Vagina (tissue), 2 donors: ENCODE measurements at regions not wholly inside any gene's neighbourhood (a gene's known extent, or its start where the extent isn't known, plus 50 kb on each side); places are given as distances from the start of the nearest gene placed in this dataset.

Experiments used
- DNase-seq, 2 donors: peaks; one replicate each; pipeline ENCODE4 v3.0.0-alpha.2; 2017; ENCODE audit errors: extremely low spot score in 2 of 2
- H3K27ac ChIP-seq: fragments of 200-600 bp; sonication (generic); one replicate; pipeline ENCODE4 v1.5.1; 2019
- H3K27me3 ChIP-seq: fragments of 200-600 bp; sonication (generic); one replicate; pipeline ENCODE4 v1.5.1; 2019
- H3K36me3 ChIP-seq, 2 donors: fragments of 200-600 bp; sonication (generic); one replicate each; pipeline ENCODE4 v1.5.1; 2017 to 2019
- H3K4me1 ChIP-seq: fragments of 200-600 bp; sonication (generic); one replicate; pipeline ENCODE4 v1.5.1; 2019
- H3K4me3 ChIP-seq, 2 donors: fragments of 200-600 bp; sonication (generic); 1 replicate in 1 of 2; 2 replicates in 1 of 2; pipeline ENCODE4 v1.5.1; 2016 to 2019
- H3K9me3 ChIP-seq: fragments of 200-600 bp; sonication (generic); one replicate; pipeline ENCODE4 v1.5.1; 2019
- CTCF ChIP-seq, 3 experiments: fragments of 450-650 bp in 2 of 3; fragments of 200-600 bp in 1 of 3; sonication (generic) in 1 of 3; IDR thresholded peaks; one replicate each; pipeline ENCODE4 v1.5.1; 2017 to 2019; ENCODE audit warnings: antibody characterized with exemption in 3 of 3, mild to moderate bottlenecking in 2 of 3, moderate library complexity in 2 of 3
- POLR2A ChIP-seq, 2 donors: fragments of 450-650 bp; IDR thresholded peaks; one replicate each; pipeline ENCODE4 v1.6.1; 2017; ENCODE audit warnings: antibody characterized with exemption in 2 of 2, mild to moderate bottlenecking in 2 of 2, moderate library complexity in 2 of 2
- POLR2AphosphoS5 ChIP-seq, 2 donors: sonication (generic); formaldehyde crosslinking; IDR thresholded peaks; one replicate each; pipeline ENCODE4 v1.9.0; 2017; ENCODE audit warnings: antibody characterized with exemption in 2 of 2, mild to moderate bottlenecking in 2 of 2, low read depth in 1 of 2; ENCODE audit not compliant: insufficient read depth in 1 of 2
- intact Hi-C: fragments of 100-400 bp; cut with DNase I; formaldehyde crosslinking; loops from one replicate; pipeline ENCODE4 v1.15.1; 2023

- Histone ChIP-seq H3K27me3 (no peaks in the 10 kb centered on the region), H3K4me3 (no peak overlapping the region), H3K36me3 (no peaks in the 10 kb centered on the region), H3K9me3 (no peaks in the 10 kb centered on the region), H3K4me1 (no peaks in the 10 kb centered on the region), H3K27ac (no peak overlapping the region)
- DNase-seq: no peak
- TF ChIP-seq POLR2AphosphoS5 (IDR thresholded peaks at IDR 0.05; ENCODE audit: insufficient read depth in 1 of 2, low read depth in 1 of 2) (no peak), CTCF (IDR thresholded peaks at IDR 0.05) (no peak), POLR2A (IDR thresholded peaks at IDR 0.05) (no peak)
- intact Hi-C loops: no loop called here
These were observed 431.8 kb downstream of the TBL1XR1 start for GRCh38 chr3:176765382-176765900.

GRCh38 chr3:176759815-176760506, 437.3 kb downstream of the TBL1XR1 start:
- no peak overlapping the region for H3K4me3 ChIP-seq
- H3K36me3 ChIP-seq: no peaks in the 10 kb centered on the region
- TF ChIP-seq POLR2A (IDR thresholded peaks at IDR 0.05): no peak
- TF ChIP-seq POLR2AphosphoS5 (IDR thresholded peaks at IDR 0.05; ENCODE audit: insufficient read depth in 1 of 2, low read depth in 1 of 2): no peak
- no peak for TF ChIP-seq CTCF (IDR thresholded peaks at IDR 0.05)
- no peaks in the 10 kb centered on the region for H3K27me3 ChIP-seq
- no peaks in the 10 kb centered on the region for H3K4me1 ChIP-seq
- intact Hi-C loops: no loop called here
- no peaks in the 10 kb centered on the region for H3K9me3 ChIP-seq
- no peak overlapping the region for H3K27ac ChIP-seq
- DNase-seq: no peak

GRCh38 chr3:176757429-176757828, 439.9 kb downstream of the TBL1XR1 start:
- intact Hi-C loops: no loop called here
- DNase-seq: no peak
- Histone ChIP-seq H3K36me3 (no peaks in the 10 kb centered on the region), H3K4me3 (no peak overlapping the region), H3K27ac (no peak overlapping the region), H3K9me3 (no peaks in the 10 kb centered on the region), H3K4me1 (no peaks in the 10 kb centered on the region), H3K27me3 (no peaks in the 10 kb centered on the region)
- TF ChIP-seq POLR2AphosphoS5 (IDR thresholded peaks at IDR 0.05; ENCODE audit: insufficient read depth in 1 of 2, low read depth in 1 of 2) (no peak), POLR2A (IDR thresholded peaks at IDR 0.05) (no peak), CTCF (IDR thresholded peaks at IDR 0.05) (no peak)

DNA sequence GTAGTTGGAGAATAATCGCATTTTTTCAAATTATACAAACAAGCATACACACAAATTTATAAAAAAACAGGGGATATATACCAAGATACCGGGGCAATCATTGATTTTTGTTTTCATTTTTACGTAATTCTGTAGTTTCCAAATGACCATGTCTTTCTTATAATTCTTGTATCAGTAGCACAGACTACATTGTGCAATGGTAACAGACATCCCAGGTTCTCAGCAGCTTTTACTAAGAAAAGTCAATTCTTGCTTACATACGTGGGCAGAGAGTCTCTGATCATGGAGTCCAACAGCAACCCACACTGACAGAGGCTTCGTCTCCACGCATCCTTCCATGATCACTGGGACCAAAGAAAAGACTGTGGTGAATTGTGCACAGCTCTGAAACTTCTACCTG, 441.3 kb downstream of the TBL1XR1 start:
- H3K27me3 ChIP-seq: no peaks in the 10 kb centered on the region
- H3K4me1 ChIP-seq: no peaks in the 10 kb centered on the region
- no peak for DNase-seq
- intact Hi-C loops: no loop called here
- H3K9me3 ChIP-seq: no peaks in the 10 kb centered on the region
- TF ChIP-seq POLR2A (IDR thresholded peaks at IDR 0.05): no peak
- TF ChIP-seq POLR2AphosphoS5 (IDR thresholded peaks at IDR 0.05; ENCODE audit: insufficient read depth in 1 of 2, low read depth in 1 of 2): no peak
- no peak for TF ChIP-seq CTCF (IDR thresholded peaks at IDR 0.05)
- H3K4me3 ChIP-seq: no peak overlapping the region
- no peaks in the 10 kb centered on the region for H3K36me3 ChIP-seq
- no peak overlapping the region for H3K27ac ChIP-seq

GRCh38 chr3:176755552-176755951, 441.7 kb downstream of the TBL1XR1 start:
- H3K9me3 ChIP-seq: no peaks in the 10 kb centered on the region
- no peak overlapping the region for H3K4me3 ChIP-seq
- no peaks in the 10 kb centered on the region for H3K27me3 ChIP-seq
- H3K4me1 ChIP-seq: no peaks in the 10 kb centered on the region
- no peaks in the 10 kb centered on the region for H3K36me3 ChIP-seq
- TF ChIP-seq POLR2AphosphoS5 (IDR thresholded peaks at IDR 0.05; ENCODE audit: insufficient read depth in 1 of 2, low read depth in 1 of 2): no peak
- no peak for TF ChIP-seq CTCF (IDR thresholded peaks at IDR 0.05)
- TF ChIP-seq POLR2A (IDR thresholded peaks at IDR 0.05): no peak
- no peak for DNase-seq
- H3K27ac ChIP-seq: no peak overlapping the region
- intact Hi-C loops: no loop called here
